ENCODE measurements at regions not wholly inside any gene's neighbourhood (a gene's known extent, or its start where the extent isn't known, plus 50 kb on each side); places are given as distances from the start of the nearest gene placed in this dataset.

DNA sequence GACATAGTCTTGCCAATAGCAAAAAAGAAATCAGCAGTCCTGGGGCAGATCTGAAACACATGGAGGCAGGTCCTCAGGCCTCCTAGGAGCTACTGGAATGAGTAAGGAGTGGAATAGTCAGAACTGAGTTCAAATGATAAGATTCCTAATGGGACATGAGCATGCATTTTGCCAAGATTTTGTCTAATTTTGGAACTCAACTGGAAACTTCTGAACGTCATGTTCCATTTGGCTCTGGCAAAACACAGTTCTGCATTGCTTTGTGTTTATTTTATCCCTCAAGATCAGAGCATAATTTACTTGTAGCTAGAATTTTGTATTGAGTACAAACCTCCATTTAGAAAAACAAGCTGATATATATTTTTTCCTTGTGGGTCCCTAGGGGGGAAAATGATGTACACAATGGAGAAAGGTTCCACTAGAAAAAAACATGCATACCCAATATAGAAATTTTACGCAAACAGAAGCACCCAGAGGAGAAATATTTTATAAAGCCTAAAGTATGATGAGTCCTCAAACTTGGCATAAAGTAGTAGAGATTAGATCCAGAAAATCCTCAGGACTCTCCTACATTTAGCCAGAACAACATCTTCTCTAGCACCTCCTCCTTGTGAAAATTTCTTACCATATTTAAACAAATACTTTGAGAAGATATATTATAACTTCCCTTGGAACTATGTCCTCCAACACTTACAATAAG lies 149.0 kb upstream of the SERP2 start:
- no peak overlapping the region for H3K27ac ChIP-seq (ENCODE audit: extremely low read length, insufficient read depth, low read length)
- H3K79me2 ChIP-seq (ENCODE audit: insufficient read depth, low read length) = no peaks in the 10 kb centered on the region
- H3K4me2 ChIP-seq (ENCODE audit: low read depth, low read length) = no peak overlapping the region
- H3K27me3 ChIP-seq (ENCODE audit: control insufficient read depth in 1 of 2, insufficient read depth in 2 of 2, low read length in 2 of 2) = peaks cover 0 to 10% of the 10 kb centered on the region in 2 experiments; a peak in 2 of 5 replicates
- no peak overlapping the region for H2AFZ ChIP-seq (ENCODE audit: low read length)
- intact Hi-C loops (cut with micrococcal nuclease; ENCODE audit: unreplicated experiment) (no loop called here), in situ Hi-C loops (cut with HindIII; ENCODE audit: extremely low pct_ligation_motif_present, low pct_unique_long_range_greater_than_20kb) (no loop called here)
- no peak for DNase-seq (ENCODE audit: low spot score)
- no peak overlapping the region for H3K4me3 ChIP-seq (replicated peaks in 1 of 3; ENCODE audit: insufficient read depth in 1 of 3, low read depth in 2 of 3, low read length in 3 of 3)
- no peaks in the 10 kb centered on the region for H3K4me1 ChIP-seq (ENCODE audit: insufficient read depth, low read length)
- no peaks in the 10 kb centered on the region for H3K36me3 ChIP-seq (replicated peaks in 1 of 2; ENCODE audit: control insufficient read depth in 1 of 2, insufficient read depth in 2 of 2, low read length in 2 of 2)
- TF ChIP-seq, protein P1, sequence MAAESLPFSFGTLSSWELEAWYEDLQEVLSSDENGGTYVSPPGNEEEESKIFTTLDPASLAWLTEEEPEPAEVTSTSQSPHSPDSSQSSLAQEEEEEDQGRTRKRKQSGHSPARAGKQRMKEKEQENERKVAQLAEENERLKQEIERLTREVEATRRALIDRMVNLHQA (CRISPR knock-in tag; IDR thresholded peaks at IDR 0.05) = no peak
- TF ChIP-seq TBX3 (IDR thresholded peaks at IDR 0.05; ENCODE audit: borderline replicate concordance) (no peak), TSC22D2 (CRISPR knock-in tag; IDR thresholded peaks at IDR 0.05; ENCODE audit: borderline replicate concordance) (no peak), ZNF496 (CRISPR knock-in tag; IDR thresholded peaks at IDR 0.05; ENCODE audit: insufficient replicate concordance) (no peak)
- BruUV-seq (replicated peaks) = no TSS peak
- H4K20me1 ChIP-seq (ENCODE audit: insufficient read depth, low read length) = no peaks in the 10 kb centered on the region
- 3% methylated on average over 2 of the region's 2 CpGs for WGBS (ENCODE audit: low lambda C conversion rate)
- H3K9ac ChIP-seq (ENCODE audit: insufficient read depth, low read depth, low read length) = no peak overlapping the region
- ChIA-PET POLR2A (no interaction called here), CTCF (ENCODE audit: low intra/inter-chr PET ratio, low total read pairs) (no interaction called here)
- ATAC-seq = no peak
- FAIRE-seq = no peak
- H3K9me3 ChIP-seq (ENCODE audit: low read length) = no peaks in the 10 kb centered on the region

- H3K4me1 ChIP-seq (ENCODE audit: insufficient read depth, low read length) = no peaks in the 10 kb centered on the region
- H3K36me3 ChIP-seq (replicated peaks in 1 of 2; ENCODE audit: control insufficient read depth in 1 of 2, insufficient read depth in 2 of 2, low read length in 2 of 2) = no peaks in the 10 kb centered on the region
- H3K4me2 ChIP-seq (ENCODE audit: low read depth, low read length) = no peak overlapping the region
- no peak overlapping the region for H3K4me3 ChIP-seq (replicated peaks in 1 of 3; ENCODE audit: insufficient read depth in 1 of 3, low read depth in 2 of 3, low read length in 3 of 3)
- 49% methylated on average over 11 of the region's 11 CpGs for WGBS (ENCODE audit: low lambda C conversion rate)
- no peak overlapping the region for H2AFZ ChIP-seq (ENCODE audit: low read length)
- no peaks in the 10 kb centered on the region for H3K79me2 ChIP-seq (ENCODE audit: insufficient read depth, low read length)
- BruUV-seq (replicated peaks) = no TSS peak
- no peak for FAIRE-seq
- no peaks in the 10 kb centered on the region for H3K9me3 ChIP-seq (ENCODE audit: low read length)
- no peaks in the 10 kb centered on the region; a peak in 1 of 5 replicates for H3K27me3 ChIP-seq (ENCODE audit: control insufficient read depth in 1 of 2, insufficient read depth in 2 of 2, low read length in 2 of 2)
- CTCF ChIA-PET (ENCODE audit: low intra/inter-chr PET ratio, low total read pairs) = no interaction called here
- no peak for TF ChIP-seq KAT7 (CRISPR knock-in tag; IDR thresholded peaks at IDR 0.05; ENCODE audit: borderline replicate concordance)
- no peak for TF ChIP-seq ZNF260 (CRISPR knock-in tag; IDR thresholded peaks at IDR 0.05; ENCODE audit: borderline replicate concordance, low read depth)
- TF ChIP-seq, protein P2, sequence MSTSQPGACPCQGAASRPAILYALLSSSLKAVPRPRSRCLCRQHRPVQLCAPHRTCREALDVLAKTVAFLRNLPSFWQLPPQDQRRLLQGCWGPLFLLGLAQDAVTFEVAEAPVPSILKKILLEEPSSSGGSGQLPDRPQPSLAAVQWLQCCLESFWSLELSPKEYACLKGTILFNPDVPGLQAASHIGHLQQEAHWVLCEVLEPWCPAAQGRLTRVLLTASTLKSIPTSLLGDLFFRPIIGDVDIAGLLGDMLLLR (CRISPR knock-in tag; IDR thresholded peaks at IDR 0.05) = no peak
- no peak for TF ChIP-seq CBX5 (CRISPR knock-in tag; IDR thresholded peaks at IDR 0.05; ENCODE audit: borderline replicate concordance)
- TF ChIP-seq ZNF556 (CRISPR knock-in tag; IDR thresholded peaks at IDR 0.05; ENCODE audit: borderline replicate concordance) = no peak
- TF ChIP-seq, protein P3, sequence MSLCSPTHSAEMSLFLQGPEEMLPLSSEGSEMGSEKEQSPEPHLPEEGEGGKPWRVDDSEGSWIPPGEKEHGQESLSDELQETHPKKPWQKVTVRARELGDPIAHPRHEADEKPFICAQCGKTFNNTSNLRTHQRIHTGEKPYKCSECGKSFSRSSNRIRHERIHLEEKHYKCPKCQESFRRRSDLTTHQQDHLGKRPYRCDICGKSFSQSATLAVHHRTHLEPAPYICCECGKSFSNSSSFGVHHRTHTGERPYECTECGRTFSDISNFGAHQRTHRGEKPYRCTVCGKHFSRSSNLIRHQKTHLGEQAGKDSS (CRISPR knock-in tag; IDR thresholded peaks at IDR 0.05; ENCODE audit: borderline replicate concordance, low read depth) = no peak
- TF ChIP-seq ZFP62 (CRISPR knock-in tag; IDR thresholded peaks at IDR 0.05) = no peak
- no peak for TF ChIP-seq ZBTB7A (CRISPR knock-in tag; IDR thresholded peaks at IDR 0.05)
- TF ChIP-seq, protein P4, sequence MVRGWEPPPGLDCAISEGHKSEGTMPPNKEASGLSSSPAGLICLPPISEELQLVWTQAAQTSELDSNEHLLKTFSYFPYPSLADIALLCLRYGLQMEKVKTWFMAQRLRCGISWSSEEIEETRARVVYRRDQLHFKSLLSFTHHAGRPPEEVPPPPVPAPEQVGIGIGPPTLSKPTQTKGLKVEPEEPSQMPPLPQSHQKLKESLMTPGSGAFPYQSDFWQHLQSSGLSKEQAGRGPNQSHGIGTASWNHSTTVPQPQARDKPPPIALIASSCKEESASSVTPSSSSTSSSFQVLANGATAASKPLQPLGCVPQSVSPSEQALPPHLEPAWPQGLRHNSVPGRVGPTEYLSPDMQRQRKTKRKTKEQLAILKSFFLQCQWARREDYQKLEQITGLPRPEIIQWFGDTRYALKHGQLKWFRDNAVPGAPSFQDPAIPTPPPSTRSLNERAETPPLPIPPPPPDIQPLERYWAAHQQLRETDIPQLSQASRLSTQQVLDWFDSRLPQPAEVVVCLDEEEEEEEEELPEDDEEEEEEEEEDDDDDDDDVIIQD (CRISPR knock-in tag; IDR thresholded peaks at IDR 0.05; ENCODE audit: low read depth) = no peak
- no peak for TF ChIP-seq ZNF703 (CRISPR knock-in tag; IDR thresholded peaks at IDR 0.05; ENCODE audit: borderline replicate concordance)
- no peaks in the 10 kb centered on the region for H4K20me1 ChIP-seq (ENCODE audit: insufficient read depth, low read length)
- no peak overlapping the region for H3K27ac ChIP-seq (ENCODE audit: extremely low read length, insufficient read depth, low read length)
- DNase-seq (ENCODE audit: low spot score) = no peak
- no peak for ATAC-seq
- H3K9ac ChIP-seq (ENCODE audit: insufficient read depth, low read depth, low read length) = no peak overlapping the region
- intact Hi-C loops (cut with micrococcal nuclease; ENCODE audit: unreplicated experiment) = no loop called here
- in situ Hi-C loops (cut with HindIII; ENCODE audit: extremely low pct_ligation_motif_present, low pct_unique_long_range_greater_than_20kb) = no loop called here
- POLR2A ChIA-PET = no interaction called here
Observed at GRCh38 chr13:44229371-44230030, 144.1 kb upstream of the SERP2 start.
